GM19324 (cell line): ENCODE measurements at regions not wholly inside any gene's neighbourhood (a gene's known extent, or its start where the extent isn't known, plus 50 kb on each side); places are given as distances from the start of the nearest gene placed in this dataset.
"Not testable (repeated sequence)": the region's sequence is repeated elsewhere in the genome, so short reads cannot be mapped to it uniquely, and the experiment has no call there.

Experiments
- ATAC-seq: cut with Tn5 transposase; IDR thresholded peaks from one replicate; pipeline ENCODE4 v1.9.1; 2021; ENCODE audit warnings: mild to moderate bottlenecking, moderate library complexity; ENCODE audit not compliant: unreplicated experiment, low FRiP score

DNA sequence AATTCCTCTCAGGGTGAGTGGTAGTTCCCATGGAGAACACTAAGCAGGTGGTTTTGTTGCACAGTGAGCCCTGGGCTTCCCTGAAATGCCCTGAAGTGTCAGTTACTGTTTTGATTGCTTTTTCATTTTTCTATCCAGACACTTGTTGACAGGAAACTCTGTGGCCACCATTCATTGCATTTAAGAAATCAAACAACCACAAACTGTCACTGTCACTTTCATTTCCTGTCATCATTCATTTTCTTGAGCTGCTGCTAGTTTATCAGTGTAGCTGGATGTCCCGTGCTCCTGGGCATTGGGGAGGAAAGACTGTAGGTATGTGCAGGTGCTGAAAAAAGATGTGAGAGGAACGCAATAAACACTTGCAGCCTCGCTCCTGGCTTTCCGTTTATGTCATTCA, 891.6 kb upstream of the ZEB2 start:
- ATAC-seq: peak; percentile 80

DNA sequence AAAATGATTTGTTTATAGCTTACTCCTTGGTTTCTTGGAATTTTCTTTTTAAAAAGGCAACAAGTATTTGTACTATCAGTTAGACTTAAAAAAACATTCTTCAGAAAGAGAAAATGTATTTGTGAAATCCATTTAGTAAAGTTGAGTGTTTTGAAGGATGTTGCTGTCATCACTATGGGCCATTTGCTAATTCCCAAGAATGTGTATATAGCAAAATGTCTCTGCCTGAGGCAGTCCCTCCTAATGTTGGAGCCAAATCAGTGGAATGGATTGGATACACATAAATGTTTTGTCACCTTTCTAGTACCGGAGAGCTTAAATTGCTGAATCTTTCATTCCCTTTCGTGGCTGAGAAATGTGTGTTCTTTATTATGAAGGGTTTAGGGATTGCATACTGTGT, 890.2 kb upstream of the ZEB2 start:
- no peak for ATAC-seq

DNA sequence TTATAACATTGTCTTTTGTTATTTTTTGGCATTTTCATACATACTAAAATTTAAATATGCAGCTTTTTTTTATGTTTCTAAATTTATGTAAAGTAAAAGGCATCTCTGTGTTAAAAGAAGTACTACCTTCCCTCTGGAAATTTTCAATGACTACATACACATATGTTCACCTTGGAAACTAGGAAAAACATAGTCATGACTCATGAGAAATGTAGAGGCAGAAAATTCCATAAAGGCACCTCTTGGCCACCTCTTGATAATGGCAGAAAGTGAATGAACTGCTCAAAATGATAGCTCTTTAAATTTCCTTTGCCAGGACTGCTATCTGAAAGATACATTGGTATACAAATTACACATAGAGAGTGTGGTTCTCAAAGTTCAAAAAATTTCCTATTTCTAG, 889.1 kb upstream of the ZEB2 start:
- ATAC-seq: no peak

GRCh38 chr2:145404690-145405089, 884.8 kb upstream of the ZEB2 start:
- ATAC-seq: no peak

- ATAC-seq: no peak
These were observed 882.9 kb upstream of the ZEB2 start for GRCh38 chr2:145402706-145403277.

GRCh38 chr2:145399131-145399530, 879.2 kb upstream of the ZEB2 start:
- ATAC-seq: no peak

GRCh38 chr2:145394181-145394580, 874.3 kb upstream of the ZEB2 start:
- no peak for ATAC-seq

- no peak for ATAC-seq
These were observed 867.1 kb upstream of the ZEB2 start for GRCh38 chr2:145386973-145387372.

- no peak for ATAC-seq
These were observed 864.0 kb upstream of the ZEB2 start for GRCh38 chr2:145383961-145384360.

- no peak for ATAC-seq
These were observed 860.6 kb upstream of the ZEB2 start for GRCh38 chr2:145380436-145381017.

DNA sequence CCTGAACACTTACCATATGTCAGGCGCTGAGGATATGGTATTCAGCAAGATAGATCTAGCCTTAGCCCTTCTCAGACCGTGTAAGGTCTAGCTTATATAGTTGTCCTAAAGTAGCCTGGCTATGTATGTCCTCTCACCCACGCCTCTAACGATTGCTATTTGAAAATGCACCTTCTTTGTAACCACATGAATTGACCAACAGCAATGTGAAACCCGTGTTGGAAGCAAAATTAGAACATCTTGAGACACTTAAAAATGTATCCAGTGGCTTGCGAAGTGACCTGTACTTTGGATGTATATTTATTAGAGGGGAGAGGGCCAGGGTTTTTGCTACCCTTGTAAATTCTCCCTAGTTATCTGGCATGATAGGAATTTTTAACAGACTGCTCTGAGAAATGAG, 860.0 kb upstream of the ZEB2 start:
- ATAC-seq: no peak

- no peak for ATAC-seq
These were observed 854.2 kb upstream of the ZEB2 start for GRCh38 chr2:145374165-145374564.

GRCh38 chr2:145367334-145367733, 847.4 kb upstream of the ZEB2 start:
- ATAC-seq: not testable (repeated sequence)

DNA sequence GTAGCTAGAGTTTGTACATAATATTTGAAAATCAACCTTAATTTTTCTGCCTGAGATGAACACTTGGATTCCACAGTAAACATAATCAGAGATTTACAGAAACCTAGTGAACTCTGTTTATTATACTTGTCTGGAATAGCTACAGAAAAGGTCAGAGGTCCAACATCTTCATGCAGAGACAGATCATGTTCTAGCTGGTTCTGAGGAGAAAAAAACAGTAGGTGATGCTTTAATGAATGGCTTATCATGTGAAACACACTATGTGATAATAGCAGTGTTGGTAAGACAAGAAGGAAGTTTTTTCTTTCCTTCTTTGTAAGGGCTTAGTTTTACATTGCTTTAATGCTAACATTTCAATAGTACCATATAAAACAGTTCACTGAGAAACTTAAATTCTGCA, 846.4 kb upstream of the ZEB2 start:
- no peak for ATAC-seq

- ATAC-seq: no peak
These were observed 840.3 kb upstream of the ZEB2 start for GRCh38 chr2:145360129-145360790.

- ATAC-seq: no peak
These were observed 839.6 kb upstream of the ZEB2 start for GRCh38 chr2:145359561-145359960.

DNA sequence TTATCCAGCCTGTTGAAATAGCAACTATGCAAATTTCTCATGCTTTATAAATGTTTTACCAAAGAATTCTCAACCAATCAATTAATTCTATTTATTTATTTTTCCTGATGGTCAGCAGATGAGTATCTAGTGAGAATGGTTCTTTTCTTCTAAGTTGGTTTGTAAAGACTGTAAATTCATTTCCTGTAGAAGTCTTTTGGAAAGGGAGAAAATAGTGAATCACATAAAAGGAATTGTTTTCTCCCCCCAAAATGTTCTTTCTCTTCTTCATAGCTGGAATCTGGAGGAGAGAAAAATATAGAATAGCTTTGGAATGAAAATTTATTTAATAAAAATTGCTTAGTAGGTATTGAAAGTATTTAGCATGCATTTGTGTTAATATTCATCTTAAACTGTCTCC, 836.1 kb upstream of the ZEB2 start:
- ATAC-seq: no peak

DNA sequence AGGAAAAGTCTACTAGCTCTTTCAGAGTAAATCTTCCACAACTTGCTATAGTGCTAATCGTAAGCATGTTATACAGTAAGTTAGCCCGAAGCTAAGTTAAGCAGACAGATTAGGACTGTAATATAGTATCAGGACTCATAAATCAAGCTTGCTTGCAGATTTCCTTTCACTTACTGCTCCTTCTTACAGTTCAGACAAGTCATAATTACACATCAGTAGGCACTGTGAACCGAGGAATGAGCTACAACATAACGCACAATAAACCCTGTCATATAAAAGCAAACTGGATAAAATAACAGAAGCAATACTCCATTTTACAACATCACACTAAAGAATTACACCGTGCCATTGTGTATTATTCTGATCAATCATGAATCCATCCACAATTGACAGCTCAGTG, 832.6 kb upstream of the ZEB2 start:
- no peak for ATAC-seq

DNA sequence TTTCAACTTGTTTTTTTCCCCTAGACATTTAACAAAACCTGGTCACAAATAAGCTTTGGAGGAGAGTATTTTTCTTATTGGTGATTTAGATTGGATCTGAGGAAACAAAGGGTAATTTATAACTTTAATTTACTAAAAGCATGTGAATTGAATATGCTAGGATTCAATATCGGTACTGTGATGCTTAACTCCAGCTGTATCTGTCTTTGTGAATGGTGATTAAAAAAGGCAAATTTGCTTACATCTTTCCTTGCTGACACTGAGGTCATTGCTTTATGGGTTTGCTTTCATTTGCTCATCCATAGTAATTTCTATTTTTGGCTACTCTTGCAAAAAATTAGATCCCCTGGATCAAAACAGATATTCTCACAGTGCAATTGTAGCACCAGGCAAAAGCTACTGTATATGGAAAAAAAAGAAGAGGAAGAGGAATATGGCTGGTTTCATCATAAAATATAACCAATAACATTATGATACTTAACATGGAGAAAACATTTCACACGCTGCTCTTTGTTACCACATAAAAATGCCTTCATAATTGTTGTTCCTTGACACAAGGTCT, 832.0 kb upstream of the ZEB2 start:
- ATAC-seq: no peak

GRCh38 chr2:145350011-145350410, 830.1 kb upstream of the ZEB2 start:
- ATAC-seq: no peak

DNA sequence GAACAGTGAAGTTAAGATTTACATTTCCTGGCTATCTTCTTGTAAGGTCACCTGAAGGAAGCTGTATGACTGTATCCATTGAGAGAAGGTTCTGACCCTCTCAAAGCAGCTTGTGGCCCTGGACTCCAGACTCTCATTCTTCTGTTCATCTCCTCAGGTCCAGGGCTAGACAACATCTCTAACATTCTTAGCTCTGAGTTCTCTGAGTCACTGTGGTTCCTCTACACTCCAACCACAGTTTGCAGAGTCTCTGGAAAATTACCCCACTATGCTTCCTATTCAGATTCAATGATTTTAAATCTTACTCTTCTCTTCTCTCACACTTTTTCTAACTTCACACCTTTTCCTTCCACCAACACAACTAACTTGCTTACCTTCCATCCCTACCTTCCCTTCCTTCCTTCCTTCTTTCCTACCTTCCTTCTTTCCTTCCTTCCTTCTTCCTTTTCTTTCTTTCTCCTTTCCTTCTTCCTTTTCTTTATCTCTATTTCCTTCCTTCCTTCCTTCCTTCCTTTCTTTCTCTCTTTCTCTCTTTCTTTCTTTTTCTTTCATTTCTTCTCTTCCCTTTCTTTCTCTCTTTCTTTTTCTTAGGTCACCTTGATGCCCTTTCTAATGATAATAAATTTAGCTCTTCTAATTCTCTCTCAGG, 824.3 kb upstream of the ZEB2 start:
- no peak for ATAC-seq
